SHP77 treated with DMSO at 0.1 percent for 48 hours (cell line): ENCODE measurements at regions not wholly inside any gene's neighbourhood (a gene's known extent, or its start where the extent isn't known, plus 50 kb on each side); places are given as distances from the start of the nearest gene placed in this dataset.

Source experiments
- DNase-seq: peaks from one replicate; lab custom pipeline; 2025; lab: John Stamatoyannopoulos, UW

DNA sequence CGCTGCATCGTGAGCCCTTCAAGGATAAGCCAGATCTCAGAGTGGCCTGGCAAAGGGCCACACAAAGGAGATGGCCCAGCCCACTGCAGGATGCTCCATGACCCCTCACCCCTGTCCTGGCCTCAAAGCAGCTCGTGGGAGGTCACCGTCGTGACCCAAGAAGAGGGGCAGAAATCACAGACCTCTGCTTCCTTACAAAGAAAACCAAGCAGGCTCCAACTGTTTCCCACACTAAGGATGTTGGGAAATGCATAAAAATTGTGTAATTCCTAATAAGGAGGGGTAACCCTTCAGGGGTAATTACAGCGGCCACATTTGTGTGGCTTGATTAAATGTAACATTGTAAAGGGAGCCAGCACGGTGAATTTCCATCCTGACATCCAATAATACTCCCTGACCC, 102.3 kb downstream of the BOD1L2 start:
- no peak for DNase-seq

- no peak for DNase-seq
Measured at GRCh38 chr18:57249883-57250282, 102.5 kb upstream of the ST8SIA3 start.

DNA sequence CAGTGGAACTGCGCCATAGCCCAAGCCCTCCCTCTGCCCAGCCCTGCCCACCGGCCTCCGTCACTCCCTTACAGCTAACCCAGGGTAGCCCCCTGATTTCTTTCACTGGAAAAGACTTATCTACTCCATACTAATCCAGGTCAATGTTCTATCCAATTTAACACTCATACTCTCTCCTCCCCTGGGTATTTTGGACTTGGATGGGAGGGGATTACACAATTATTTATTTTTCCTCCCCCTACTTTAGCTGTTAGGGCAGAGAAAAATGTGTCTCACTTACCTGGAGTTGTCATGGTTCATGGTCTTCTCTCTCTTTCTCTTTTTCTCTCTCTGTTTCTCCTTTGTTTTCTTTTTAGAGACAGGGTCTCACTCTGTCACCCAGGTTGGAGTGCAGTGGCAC, 100.6 kb upstream of the ST8SIA3 start:
- DNase-seq, result no peak

DNA sequence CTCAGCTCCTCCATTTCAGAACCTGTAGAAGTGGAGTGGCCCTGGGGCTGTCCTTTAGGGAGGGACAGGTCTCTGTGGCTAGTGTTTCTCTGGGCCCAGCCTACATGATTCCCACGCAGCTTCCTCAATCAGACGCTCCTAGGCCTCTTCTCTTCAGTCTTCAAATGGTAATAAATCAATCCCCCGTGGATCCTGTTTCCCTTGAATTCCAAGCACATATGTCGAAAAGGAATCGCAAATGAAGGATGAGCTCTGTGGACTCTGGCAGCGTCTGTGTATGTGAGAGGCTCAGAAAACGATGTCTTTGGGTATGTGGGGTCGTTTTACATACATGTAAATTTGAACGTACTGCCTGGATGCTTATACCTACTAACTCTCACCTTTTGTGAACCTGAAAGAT, 98.5 kb upstream of the ST8SIA3 start:
- no peak for DNase-seq

DNA sequence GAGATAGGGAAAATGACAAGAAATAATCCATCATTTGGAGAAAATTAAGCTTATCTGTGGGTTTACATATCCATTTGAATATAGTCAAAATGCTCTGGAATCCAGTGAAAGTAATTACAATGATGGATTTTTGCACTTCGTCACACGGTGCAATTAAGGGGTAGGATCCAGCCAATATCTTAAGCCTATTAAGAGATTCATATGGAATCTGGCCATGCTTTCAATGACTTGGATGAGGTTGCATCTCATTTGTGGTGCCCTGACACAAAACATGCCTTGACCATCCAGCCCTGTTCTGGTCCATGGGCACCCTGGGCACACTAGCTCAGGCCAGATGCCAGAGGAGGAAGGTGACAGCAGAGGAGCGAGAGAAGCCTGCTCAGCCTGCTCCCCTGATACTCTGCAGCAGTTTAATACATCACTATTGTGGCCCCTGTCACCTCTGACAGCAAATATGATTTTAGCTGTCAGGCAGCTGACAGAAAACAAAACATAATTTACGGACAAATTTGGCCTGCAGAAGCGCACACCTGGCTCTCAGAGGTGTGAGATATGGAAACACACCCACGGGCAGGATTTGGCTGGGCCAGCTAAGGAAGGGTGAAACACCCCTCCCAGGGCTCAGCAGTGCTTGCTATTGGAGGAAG, 94.1 kb upstream of the ST8SIA3 start:
- no peak for DNase-seq

DNA sequence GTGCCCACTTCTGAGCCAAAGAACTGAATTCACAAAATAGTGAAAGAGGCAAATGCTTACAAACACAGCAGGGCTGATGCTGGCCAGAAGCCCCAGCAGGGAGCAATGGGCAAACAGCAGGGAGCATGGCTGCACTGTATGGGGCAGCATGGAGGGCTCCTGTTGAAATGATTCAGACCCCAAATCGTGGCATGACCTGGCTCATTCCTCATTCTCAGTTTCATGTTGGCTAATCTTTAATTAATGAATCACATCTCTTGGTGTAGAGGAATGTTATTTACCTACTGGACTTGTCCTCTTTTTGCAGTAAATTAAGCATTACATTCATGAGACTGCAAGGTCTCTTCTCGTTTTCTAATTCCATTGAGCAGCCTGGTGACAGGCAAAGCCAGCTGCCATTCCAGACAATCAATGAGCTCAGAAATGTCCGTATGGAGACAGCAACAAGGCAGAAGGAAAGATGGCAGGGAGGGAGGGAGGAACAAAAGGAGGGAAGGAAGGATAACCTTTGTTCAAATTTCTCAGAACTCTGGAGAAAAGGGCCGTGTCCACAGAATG, 84.9 kb upstream of the ST8SIA3 start:
- no peak for DNase-seq

GRCh38 chr18:57269756-57270155, 82.6 kb upstream of the ST8SIA3 start:
- DNase-seq, result no peak

DNA sequence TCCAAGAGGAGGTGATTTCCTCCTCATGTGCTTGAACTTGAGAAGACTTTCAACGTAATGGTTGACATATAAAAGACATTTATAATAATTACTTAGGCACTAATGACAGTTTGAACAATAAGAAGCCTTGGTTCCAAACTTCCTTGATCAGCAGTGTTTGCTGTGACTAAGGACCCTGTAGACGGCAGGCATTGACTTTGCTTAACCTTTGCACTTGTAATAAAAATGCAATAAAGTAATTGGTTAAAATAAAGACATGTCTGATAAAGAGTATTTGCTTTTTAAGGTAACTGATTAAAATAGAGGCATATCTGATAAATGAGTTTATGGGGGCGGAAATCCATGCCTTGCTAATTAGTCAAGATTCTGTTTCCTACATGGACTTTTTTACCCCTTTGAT, 82.2 kb upstream of the ST8SIA3 start:
- no peak for DNase-seq

- DNase-seq, result no peak
Measured at GRCh38 chr18:57273194-57273593, 79.2 kb upstream of the ST8SIA3 start.

DNA sequence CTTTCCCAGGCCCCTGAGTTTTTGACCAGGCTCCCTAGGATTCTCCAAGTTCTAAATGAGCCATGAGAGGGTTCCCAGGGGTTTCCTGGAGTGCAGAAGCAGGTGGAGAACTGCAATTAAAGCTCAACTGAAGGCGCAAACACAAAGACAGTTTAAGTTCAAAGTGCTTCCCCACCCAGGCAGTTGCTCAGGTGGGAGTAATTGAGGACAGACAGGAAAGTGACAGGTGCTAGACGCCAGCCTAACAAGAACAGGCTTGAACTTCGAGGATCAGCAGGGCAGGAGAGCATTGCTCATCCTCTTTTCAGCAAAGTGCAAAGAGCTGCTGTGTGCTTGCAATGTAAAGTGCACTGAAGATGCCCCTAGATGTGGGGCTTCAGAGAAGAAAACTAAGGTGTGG, 77.2 kb upstream of the ST8SIA3 start:
- DNase-seq, result no peak

- DNase-seq, result no peak
Measured at GRCh38 chr18:57276829-57277228, 75.5 kb upstream of the ST8SIA3 start.

DNA sequence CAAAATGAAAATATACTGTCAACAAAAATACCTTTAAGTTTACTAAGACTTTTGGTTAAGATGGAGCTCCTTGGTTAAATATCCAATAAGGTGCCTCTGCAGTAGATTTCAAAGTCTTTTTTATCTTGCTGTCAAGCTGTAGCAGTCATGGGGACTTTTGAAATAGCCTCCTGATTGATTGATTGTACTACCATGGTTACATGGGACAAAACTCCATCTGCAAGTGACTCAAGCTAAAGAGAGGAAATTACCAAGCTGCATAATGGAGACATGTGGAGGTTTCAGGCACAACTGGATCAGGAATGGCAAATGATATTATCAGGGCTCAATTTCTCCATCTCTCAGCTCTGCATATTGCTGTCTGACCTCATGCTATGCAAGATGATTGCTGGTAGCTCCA, 73.4 kb upstream of the ST8SIA3 start:
- DNase-seq, result no peak

DNA sequence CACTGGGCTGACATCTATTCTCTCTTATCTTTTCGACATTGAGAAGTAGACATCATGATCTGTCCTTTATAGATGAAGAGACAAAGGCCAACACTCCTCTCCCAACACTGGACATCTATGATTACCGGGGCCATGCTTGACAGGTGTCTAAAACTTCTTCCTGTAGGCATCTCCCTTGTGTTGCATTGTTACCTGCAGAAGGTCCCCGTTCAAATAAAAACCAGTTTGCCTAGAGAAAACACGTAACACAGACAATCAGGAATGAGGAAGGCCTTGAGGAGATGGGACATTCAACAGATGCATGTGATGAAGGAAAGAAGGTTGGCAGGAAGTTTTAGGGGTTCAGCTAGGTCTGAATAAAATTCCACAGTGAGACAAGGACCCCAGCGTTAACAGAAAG, 70.8 kb upstream of the ST8SIA3 start:
- DNase-seq, result no peak

DNA sequence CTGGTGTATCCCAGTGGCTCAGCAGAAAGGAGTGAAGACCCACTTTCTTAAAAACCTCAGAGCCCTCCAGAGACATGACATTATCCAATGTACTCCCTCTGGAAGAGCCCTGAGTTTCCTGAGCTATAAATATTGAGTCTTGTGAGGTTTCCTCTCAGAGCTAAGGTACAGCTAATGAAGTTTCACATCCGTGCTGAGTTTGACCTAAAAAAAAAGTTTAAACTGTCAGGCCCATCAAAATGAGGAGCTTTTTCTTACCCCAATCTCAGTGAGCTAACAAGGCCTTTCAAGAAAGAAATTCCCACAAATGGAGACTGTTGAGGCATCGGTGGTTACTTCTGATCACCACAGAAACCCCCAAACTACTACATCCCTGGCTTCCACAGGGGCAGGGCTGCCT, 65.4 kb upstream of the ST8SIA3 start:
- no peak for DNase-seq

GRCh38 chr18:57287766-57288165, 64.6 kb upstream of the ST8SIA3 start:
- no peak for DNase-seq

DNA sequence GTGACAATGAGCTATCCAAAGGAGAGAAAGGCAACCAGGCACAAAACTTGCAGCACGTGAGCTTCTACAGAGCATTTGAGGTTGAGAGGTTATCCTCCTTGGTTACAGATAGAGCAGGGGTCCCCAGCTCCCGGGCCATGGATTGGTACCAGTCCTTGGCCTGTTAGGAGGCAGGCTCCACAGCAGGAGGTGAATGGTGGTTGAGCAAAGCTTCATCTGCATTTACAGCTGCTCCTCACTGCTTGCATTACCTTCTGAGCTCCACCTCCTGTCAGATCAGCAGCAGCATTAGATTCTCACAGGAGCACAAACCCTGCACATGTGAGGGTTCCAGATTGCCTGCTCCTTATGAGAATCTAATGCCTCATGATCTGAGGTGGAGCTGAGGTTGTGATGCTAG, 57.8 kb upstream of the ST8SIA3 start:
- DNase-seq, result no peak

DNA sequence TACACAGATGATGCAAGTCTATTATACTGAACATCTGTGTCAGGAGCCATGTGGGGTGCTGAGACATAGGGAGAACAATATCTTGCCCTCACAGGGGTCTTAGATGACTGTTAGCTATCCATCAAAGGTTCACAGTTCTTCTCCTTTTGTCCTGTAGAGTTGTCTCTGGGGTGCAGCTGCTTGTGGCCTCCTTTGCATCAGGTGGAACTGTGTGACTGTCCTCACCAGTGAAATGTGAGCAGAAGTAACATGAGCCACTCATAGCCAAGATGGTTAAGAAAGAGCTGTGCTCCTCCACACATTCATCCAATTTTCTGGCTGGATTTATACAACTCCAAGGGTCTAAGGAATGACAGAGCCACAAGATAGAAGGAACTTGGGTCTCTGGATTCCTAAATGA, 56.0 kb upstream of the ST8SIA3 start:
- DNase-seq, result no peak

- DNase-seq, result no peak
Measured at GRCh38 chr18:57297306-57297705, 55.1 kb upstream of the ST8SIA3 start.

- DNase-seq, result no peak
Measured at GRCh38 chr18:57299931-57300330, 52.4 kb upstream of the ST8SIA3 start.

GRCh38 chr18:57301573-57302559, 50.5 kb upstream of the ST8SIA3 start:
- DNase-seq, result no peak
